H9 (cell line): ENCODE measurements at regions not wholly inside any gene's neighbourhood (a gene's known extent, or its start where the extent isn't known, plus 50 kb on each side); places are given as distances from the start of the nearest gene placed in this dataset.

Experiments used
- DNase-seq: peaks from one replicate; pipeline ENCODE4 v3.0.0-alpha.2; 2017
- H2AFZ ChIP-seq: one replicate; pipeline ENCODE4 v1.6.1; 2013; ENCODE audit warnings: mild to moderate bottlenecking, low read length, control low read depth, moderate library complexity
- H2AK5ac ChIP-seq: 2 replicates; pipeline ENCODE4 v1.6.1; 2013; ENCODE audit warnings: low read length, control low read depth, mixed read lengths; ENCODE audit not compliant: insufficient read length
- H2BK120ac ChIP-seq: one replicate; pipeline ENCODE4 v1.6.1; 2013; ENCODE audit warnings: low read depth, mild to moderate bottlenecking, low read length, control low read depth, inconsistent platforms; ENCODE audit not compliant: poor library complexity, severe bottlenecking
- H2BK12ac ChIP-seq: 2 replicates; pipeline ENCODE4 v1.6.1; 2013; ENCODE audit warnings: low read length, control low read depth, mixed read lengths, low read depth; ENCODE audit not compliant: insufficient read length
- H2BK15ac ChIP-seq: 2 replicates; pipeline ENCODE4 v1.6.1; 2013; ENCODE audit warnings: low read depth, low read length, control low read depth
- H2BK20ac ChIP-seq: one replicate; pipeline ENCODE4 v1.6.1; 2013; ENCODE audit warnings: low read depth, mild to moderate bottlenecking, low read length, control low read depth, inconsistent platforms; ENCODE audit not compliant: poor library complexity, severe bottlenecking
- H2BK5ac ChIP-seq: 2 replicates; pipeline ENCODE4 v1.6.1; 2013; ENCODE audit warnings: low read length, control low read depth, mixed read lengths; ENCODE audit not compliant: insufficient read length
- H3K14ac ChIP-seq: 2 replicates; pipeline ENCODE4 v1.6.1; 2013; ENCODE audit warnings: low read length, control low read depth; ENCODE audit not compliant: insufficient read depth
- H3K18ac ChIP-seq: 2 replicates; pipeline ENCODE4 v1.6.1; 2013; ENCODE audit warnings: low read depth, mild to moderate bottlenecking, mixed read lengths, low read length, control low read depth; ENCODE audit not compliant: insufficient read length
- H3K23ac ChIP-seq: 2 replicates; pipeline ENCODE4 v1.6.1; 2013; ENCODE audit warnings: low read length, control low read depth, mixed read lengths, low read depth; ENCODE audit not compliant: insufficient read length
- H3K23me2 ChIP-seq: 2 replicates; pipeline ENCODE4 v1.6.1; 2013; ENCODE audit warnings: low read depth, mild to moderate bottlenecking, mixed read lengths, low read length, control low read depth; ENCODE audit not compliant: insufficient read length, poor library complexity, severe bottlenecking
- H3K27ac ChIP-seq: 2 replicates; pipeline ENCODE4 v1.5.1; 2013; ENCODE audit warnings: low read length, control low read depth, mixed read lengths, low read depth; ENCODE audit not compliant: insufficient read length
- H3K27me3 ChIP-seq: 2 replicates; pipeline ENCODE4 v1.6.1; 2013; ENCODE audit warnings: low read length, control low read depth, inconsistent platforms; ENCODE audit not compliant: insufficient read depth
- H3K4ac ChIP-seq: 2 replicates; pipeline ENCODE4 v1.6.1; 2013; ENCODE audit warnings: low read depth, mild to moderate bottlenecking, control low read depth, inconsistent platforms, low read length, moderate library complexity
- H3K4me1 ChIP-seq: 2 replicates; pipeline ENCODE4 v1.6.1; 2013; ENCODE audit warnings: low read length, control low read depth, inconsistent platforms; ENCODE audit not compliant: insufficient read depth
- H3K4me2 ChIP-seq: 2 replicates; pipeline ENCODE4 v1.6.1; 2013; ENCODE audit warnings: low read length, control low read depth, mixed read lengths; ENCODE audit not compliant: insufficient read length, insufficient read depth
- H3K56ac ChIP-seq: 2 replicates; pipeline ENCODE4 v1.6.1; 2013; ENCODE audit warnings: low read depth, mild to moderate bottlenecking, mixed read lengths, low read length, control low read depth; ENCODE audit not compliant: insufficient read length
- H3K79me1 ChIP-seq: 2 replicates; pipeline ENCODE4 v1.6.1; 2013; ENCODE audit warnings: low read depth, mild to moderate bottlenecking, moderate library complexity, low read length, control low read depth, inconsistent platforms; ENCODE audit not compliant: insufficient read depth, poor library complexity, severe bottlenecking
- H3K79me2 ChIP-seq: 2 replicates; pipeline ENCODE4 v1.6.1; 2013; ENCODE audit warnings: low read length, control low read depth, inconsistent platforms; ENCODE audit not compliant: insufficient read depth
- H3K9ac ChIP-seq: 2 replicates; pipeline ENCODE4 v1.6.1; 2013; ENCODE audit warnings: low read length, control low read depth, mixed read lengths; ENCODE audit not compliant: insufficient read length; ENCODE audit errors: extremely low read depth
- H3K9me3 ChIP-seq: one replicate; pipeline ENCODE4 v1.6.1; 2013; ENCODE audit warnings: low read depth, low read length, inconsistent platforms; ENCODE audit not compliant: control insufficient read depth
- H3T11ph ChIP-seq: one replicate; pipeline ENCODE4 v1.6.1; 2013; ENCODE audit warnings: mild to moderate bottlenecking, low read length, control low read depth, inconsistent platforms
- H4K20me1 ChIP-seq: one replicate; pipeline ENCODE4 v1.6.1; 2013; ENCODE audit not compliant: control insufficient read depth, insufficient read length, insufficient read depth
- H4K5ac ChIP-seq: 2 replicates; pipeline ENCODE4 v1.6.1; 2013; ENCODE audit warnings: low read depth, mild to moderate bottlenecking, mixed read lengths, low read length, control low read depth; ENCODE audit not compliant: insufficient read length
- H4K8ac ChIP-seq: replicated peaks from 2 replicates; pipeline ENCODE4 v1.6.1; 2013; ENCODE audit warnings: low read length, control low read depth, mixed read lengths, low read depth; ENCODE audit not compliant: insufficient read length
- H4K91ac ChIP-seq: 2 replicates; pipeline ENCODE4 v1.6.1; 2013; ENCODE audit warnings: low read depth, mild to moderate bottlenecking, moderate library complexity, mixed read lengths, low read length, control low read depth; ENCODE audit not compliant: insufficient read length
- H3K27ac Mint-ChIP-seq, 3 experiments: 2 replicates in 2 of 3; 3 replicates in 1 of 3; pipeline ENCODE4 v1.8.0; 2020 to 2021; ENCODE audit warnings: mixed read lengths in 3 of 3, mild to moderate bottlenecking in 1 of 3, moderate library complexity in 1 of 3
- H3K27me3 Mint-ChIP-seq: 2 replicates; pipeline ENCODE4 v1.8.0; 2021; ENCODE audit warnings: low read depth, mild to moderate bottlenecking, moderate library complexity, mixed read lengths
- H3K36me3 Mint-ChIP-seq, 3 experiments: 2 replicates in 2 of 3; 3 replicates in 1 of 3; pipeline ENCODE4 v1.8.0; 2020 to 2021; ENCODE audit warnings: low read depth in 3 of 3, mixed read lengths in 3 of 3; ENCODE audit not compliant: insufficient read depth in 1 of 3
- H3K4me1 Mint-ChIP-seq, 2 experiments: 2 replicates each; pipeline ENCODE4 v1.8.0; 2020; ENCODE audit warnings: mixed read lengths in 2 of 2
- H3K4me3 Mint-ChIP-seq, 2 experiments: 2 replicates in 1 of 2; 3 replicates in 1 of 2; pipeline ENCODE4 v1.8.0; 2020 to 2021; ENCODE audit warnings: mild to moderate bottlenecking in 2 of 2, mixed read lengths in 2 of 2, moderate library complexity in 1 of 2
- H3K9me3 Mint-ChIP-seq, 2 experiments: 2 replicates in 1 of 2; 3 replicates in 1 of 2; pipeline ENCODE4 v1.8.0; 2020; ENCODE audit warnings: mild to moderate bottlenecking in 2 of 2, mixed read lengths in 2 of 2, moderate library complexity in 1 of 2
- WGBS: extraction: QIAGEN DNeasy Blood & Tissue Kit; methylation state at CpG from one replicate; pipeline ENCODE4 v1.1.7; 2013; ENCODE audit warnings: missing lambda C conversion rate, low lambda C conversion rate, mixed read lengths; ENCODE audit not compliant: insufficient read length; ENCODE audit errors: extremely low coverage; 5-methylcytosine and 5-hydroxymethylcytosine counted together
- TF ChIP-seq, protein P1 (sequence below): fragments of 200-600 bp; sonication (generic); conservative IDR thresholded peaks from 3 replicates; pipeline ENCODE4 v1.8.0; 2021; ENCODE audit warnings: antibody characterized with exemption, mild to moderate bottlenecking

DNA sequence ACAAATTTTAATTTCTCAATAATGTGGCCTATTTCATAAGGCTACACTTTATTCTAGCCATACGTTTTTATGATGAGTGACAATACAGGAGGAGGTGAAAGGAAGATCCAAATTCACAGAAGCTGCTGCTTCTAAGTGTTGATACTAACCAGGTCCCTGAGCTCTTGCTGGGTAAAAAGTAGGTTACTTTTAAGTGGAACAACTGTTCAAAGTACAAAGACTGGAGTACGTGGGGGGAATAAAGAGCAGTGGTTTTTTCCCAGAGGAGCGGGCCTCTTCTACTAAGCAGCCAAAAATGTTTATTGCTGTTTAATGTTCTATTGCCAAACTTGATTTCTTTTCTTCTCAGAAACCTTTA lies 301.8 kb downstream of the AEBP2 start:
- Histone ChIP-seq H3K14ac (no peak overlapping the region), H3K79me1 (no peaks in the 10 kb centered on the region), H4K20me1 (no peaks in the 10 kb centered on the region), H3K9me3 (no peaks in the 10 kb centered on the region), H2BK5ac (no peak overlapping the region), H3T11ph (no peak overlapping the region), H2BK20ac (no peak overlapping the region), H3K27ac (no peak overlapping the region), H2AK5ac (no peak overlapping the region), H3K9ac (no peak overlapping the region), H3K4me1 (no peaks in the 10 kb centered on the region), H2BK12ac (no peak overlapping the region), H3K56ac (no peak overlapping the region), H3K18ac (no peak overlapping the region), H3K4me2 (no peak overlapping the region), H3K23ac (no peak overlapping the region), H4K5ac (no peak overlapping the region), H3K4ac (no peak overlapping the region), H3K27me3 (no peaks in the 10 kb centered on the region), H2BK15ac (no peak overlapping the region), H4K91ac (no peak overlapping the region), H3K23me2 (no peaks in the 10 kb centered on the region), H4K8ac (no peak overlapping the region), H3K79me2 (no peaks in the 10 kb centered on the region), H2BK120ac (no peak overlapping the region), H2AFZ (no peak overlapping the region)
- H3K4me1 Mint-ChIP-seq, result no peaks in the 10 kb centered on the region
- no peak for DNase-seq
- no peaks in the 10 kb centered on the region for H3K9me3 Mint-ChIP-seq
- H3K27ac Mint-ChIP-seq, result no peak overlapping the region
- H3K27me3 Mint-ChIP-seq, result no peaks in the 10 kb centered on the region
- WGBS, result no CpG with 5 or more reads among the region's 3 CpGs
- no peaks in the 10 kb centered on the region for H3K36me3 Mint-ChIP-seq
- TF ChIP-seq, protein P1, sequence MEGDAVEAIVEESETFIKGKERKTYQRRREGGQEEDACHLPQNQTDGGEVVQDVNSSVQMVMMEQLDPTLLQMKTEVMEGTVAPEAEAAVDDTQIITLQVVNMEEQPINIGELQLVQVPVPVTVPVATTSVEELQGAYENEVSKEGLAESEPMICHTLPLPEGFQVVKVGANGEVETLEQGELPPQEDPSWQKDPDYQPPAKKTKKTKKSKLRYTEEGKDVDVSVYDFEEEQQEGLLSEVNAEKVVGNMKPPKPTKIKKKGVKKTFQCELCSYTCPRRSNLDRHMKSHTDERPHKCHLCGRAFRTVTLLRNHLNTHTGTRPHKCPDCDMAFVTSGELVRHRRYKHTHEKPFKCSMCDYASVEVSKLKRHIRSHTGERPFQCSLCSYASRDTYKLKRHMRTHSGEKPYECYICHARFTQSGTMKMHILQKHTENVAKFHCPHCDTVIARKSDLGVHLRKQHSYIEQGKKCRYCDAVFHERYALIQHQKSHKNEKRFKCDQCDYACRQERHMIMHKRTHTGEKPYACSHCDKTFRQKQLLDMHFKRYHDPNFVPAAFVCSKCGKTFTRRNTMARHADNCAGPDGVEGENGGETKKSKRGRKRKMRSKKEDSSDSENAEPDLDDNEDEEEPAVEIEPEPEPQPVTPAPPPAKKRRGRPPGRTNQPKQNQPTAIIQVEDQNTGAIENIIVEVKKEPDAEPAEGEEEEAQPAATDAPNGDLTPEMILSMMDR, result no peak
- no peak overlapping the region for H3K4me3 Mint-ChIP-seq
